HCT116 (cell line): ENCODE measurements at regions not wholly inside any gene's neighbourhood (a gene's known extent, or its start where the extent isn't known, plus 50 kb on each side); places are given as distances from the start of the nearest gene placed in this dataset.

Experiments
- EZH2phosphoT487 ChIP-seq: fragments of 200-600 bp; IDR thresholded peaks from 2 replicates; pipeline ENCODE4 v1.6.1; 2018; ENCODE audit warnings: antibody characterized with exemption, borderline replicate concordance
- FOSL1 ChIP-seq: IDR thresholded peaks from 2 replicates; pipeline ENCODE4 v1.6.1; 2012; ENCODE audit warnings: low read depth
- POLR2AphosphoS5 ChIP-seq: IDR thresholded peaks from 2 replicates; pipeline ENCODE4 v1.6.1; 2011; ENCODE audit warnings: mild to moderate bottlenecking, low read depth, low read length, moderate library complexity
- SRF ChIP-seq: IDR thresholded peaks from 2 replicates; pipeline ENCODE4 v1.6.1; 2012; ENCODE audit warnings: low read depth
- YY1 ChIP-seq: IDR thresholded peaks from 2 replicates; pipeline ENCODE4 v1.6.1; 2011; ENCODE audit warnings: low read length, low read depth, moderate library complexity, mild to moderate bottlenecking; ENCODE audit not compliant: insufficient replicate concordance; ENCODE audit errors: extremely low read depth
- TF ChIP-seq, protein P1 (sequence below), 3 experiments: fragments of 200-600 bp in 1 of 3; sonication (generic) in 1 of 3; IDR thresholded peaks in 2 of 3; conservative IDR thresholded peaks in 1 of 3; 2 replicates each; pipeline ENCODE4 v1.5.1; 2012 to 2017; ENCODE audit warnings: low read depth in 2 of 3, low read length in 2 of 3, antibody characterized with exemption in 1 of 3, borderline replicate concordance in 1 of 3, control low read depth in 1 of 3, mild to moderate bottlenecking in 1 of 3, mixed read lengths in 1 of 3, mixed run types in 1 of 3, moderate library complexity in 1 of 3; ENCODE audit not compliant: insufficient read depth in 1 of 3
- TF ChIP-seq, protein P2 (sequence below): IDR thresholded peaks from 2 replicates; pipeline ENCODE4 v1.6.1; 2012; ENCODE audit warnings: low read depth

DNA sequence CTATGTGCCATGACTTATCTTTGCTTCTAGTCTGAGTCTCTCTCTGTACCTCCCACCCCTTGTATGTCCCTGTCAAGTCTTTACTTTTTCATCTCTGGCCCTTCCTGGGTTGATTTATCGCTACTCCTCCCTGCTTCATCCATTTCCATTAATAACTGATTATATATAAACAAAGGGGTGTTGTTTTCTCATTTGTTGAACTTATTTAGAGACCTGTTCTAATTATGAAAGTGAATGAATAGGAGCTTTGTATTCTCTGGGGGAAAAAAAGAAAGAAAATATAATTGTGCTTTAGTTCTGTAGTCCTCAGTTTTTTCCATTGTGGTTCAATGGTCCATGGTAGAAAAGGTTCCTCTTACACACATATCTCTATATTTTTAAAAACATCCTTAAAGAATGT, 328.9 kb upstream of the PPP2R3A start:
- TF ChIP-seq, protein P1, sequence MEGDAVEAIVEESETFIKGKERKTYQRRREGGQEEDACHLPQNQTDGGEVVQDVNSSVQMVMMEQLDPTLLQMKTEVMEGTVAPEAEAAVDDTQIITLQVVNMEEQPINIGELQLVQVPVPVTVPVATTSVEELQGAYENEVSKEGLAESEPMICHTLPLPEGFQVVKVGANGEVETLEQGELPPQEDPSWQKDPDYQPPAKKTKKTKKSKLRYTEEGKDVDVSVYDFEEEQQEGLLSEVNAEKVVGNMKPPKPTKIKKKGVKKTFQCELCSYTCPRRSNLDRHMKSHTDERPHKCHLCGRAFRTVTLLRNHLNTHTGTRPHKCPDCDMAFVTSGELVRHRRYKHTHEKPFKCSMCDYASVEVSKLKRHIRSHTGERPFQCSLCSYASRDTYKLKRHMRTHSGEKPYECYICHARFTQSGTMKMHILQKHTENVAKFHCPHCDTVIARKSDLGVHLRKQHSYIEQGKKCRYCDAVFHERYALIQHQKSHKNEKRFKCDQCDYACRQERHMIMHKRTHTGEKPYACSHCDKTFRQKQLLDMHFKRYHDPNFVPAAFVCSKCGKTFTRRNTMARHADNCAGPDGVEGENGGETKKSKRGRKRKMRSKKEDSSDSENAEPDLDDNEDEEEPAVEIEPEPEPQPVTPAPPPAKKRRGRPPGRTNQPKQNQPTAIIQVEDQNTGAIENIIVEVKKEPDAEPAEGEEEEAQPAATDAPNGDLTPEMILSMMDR (IDR thresholded peaks at IDR 0.05 in 2 of 3, conservative IDR thresholded peaks at IDR 0.05 in 1 of 3; ENCODE audit: borderline replicate concordance in 1 of 3, insufficient read depth in 1 of 3, low read depth in 2 of 3, low read length in 2 of 3) = no peak
- no peak for TF ChIP-seq EZH2phosphoT487
- TF ChIP-seq, protein P2, sequence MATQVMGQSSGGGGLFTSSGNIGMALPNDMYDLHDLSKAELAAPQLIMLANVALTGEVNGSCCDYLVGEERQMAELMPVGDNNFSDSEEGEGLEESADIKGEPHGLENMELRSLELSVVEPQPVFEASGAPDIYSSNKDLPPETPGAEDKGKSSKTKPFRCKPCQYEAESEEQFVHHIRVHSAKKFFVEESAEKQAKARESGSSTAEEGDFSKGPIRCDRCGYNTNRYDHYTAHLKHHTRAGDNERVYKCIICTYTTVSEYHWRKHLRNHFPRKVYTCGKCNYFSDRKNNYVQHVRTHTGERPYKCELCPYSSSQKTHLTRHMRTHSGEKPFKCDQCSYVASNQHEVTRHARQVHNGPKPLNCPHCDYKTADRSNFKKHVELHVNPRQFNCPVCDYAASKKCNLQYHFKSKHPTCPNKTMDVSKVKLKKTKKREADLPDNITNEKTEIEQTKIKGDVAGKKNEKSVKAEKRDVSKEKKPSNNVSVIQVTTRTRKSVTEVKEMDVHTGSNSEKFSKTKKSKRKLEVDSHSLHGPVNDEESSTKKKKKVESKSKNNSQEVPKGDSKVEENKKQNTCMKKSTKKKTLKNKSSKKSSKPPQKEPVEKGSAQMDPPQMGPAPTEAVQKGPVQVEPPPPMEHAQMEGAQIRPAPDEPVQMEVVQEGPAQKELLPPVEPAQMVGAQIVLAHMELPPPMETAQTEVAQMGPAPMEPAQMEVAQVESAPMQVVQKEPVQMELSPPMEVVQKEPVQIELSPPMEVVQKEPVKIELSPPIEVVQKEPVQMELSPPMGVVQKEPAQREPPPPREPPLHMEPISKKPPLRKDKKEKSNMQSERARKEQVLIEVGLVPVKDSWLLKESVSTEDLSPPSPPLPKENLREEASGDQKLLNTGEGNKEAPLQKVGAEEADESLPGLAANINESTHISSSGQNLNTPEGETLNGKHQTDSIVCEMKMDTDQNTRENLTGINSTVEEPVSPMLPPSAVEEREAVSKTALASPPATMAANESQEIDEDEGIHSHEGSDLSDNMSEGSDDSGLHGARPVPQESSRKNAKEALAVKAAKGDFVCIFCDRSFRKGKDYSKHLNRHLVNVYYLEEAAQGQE = no peak
- TF ChIP-seq POLR2AphosphoS5 = no peak
- TF ChIP-seq YY1 = no peak
- TF ChIP-seq SRF = no peak
- TF ChIP-seq FOSL1 = no peak
